Endothelial cell of umbilical vein (primary cell): ENCODE measurements at regions not wholly inside any gene's neighbourhood (a gene's known extent, or its start where the extent isn't known, plus 50 kb on each side); places are given as distances from the start of the nearest gene placed in this dataset.

Experiments
- BruUV-seq: library from RNA; stranded (reverse); fragments of 400-500 nt; replicated peaks from 2 replicates; lab custom pipeline; 2021; lab: Mats Ljungman, UMichigan
- CTCF ChIA-PET: fragments of 300-600, 350-600 bp; sonication (Branson Sonifier 250); formaldehyde crosslinking; loops from one replicate; lab custom pipeline; 2021; ENCODE audit warnings: antibody characterized with exemption, inconsistent platforms; lab: Charles Lee
- POLR2A ChIA-PET: fragments of 300-600, 350-600 bp; sonication (Branson Sonifier 250); formaldehyde crosslinking; loops from one replicate; lab custom pipeline; 2021; ENCODE audit warnings: antibody characterized with exemption, inconsistent platforms; lab: Charles Lee
- DNase-seq: peaks from one replicate; pipeline ENCODE4 v3.0.0-alpha.2; 2011; ENCODE audit warnings: low read depth, low spot score
- FAIRE-seq: peaks from 2 replicates; lab custom pipeline; 2011; peaks lifted over from hg19 to GRCh38; lab: Jason Lieb, UNC
- H2AFZ ChIP-seq: 2 replicates; pipeline ENCODE4 v1.6.0; 2012; ENCODE audit warnings: low read depth, low read length, control low read depth, inconsistent platforms
- H3K27ac ChIP-seq: 2 replicates; pipeline ENCODE4 v1.5.1; 2011; ENCODE audit warnings: low read depth, mild to moderate bottlenecking, control low read depth, low read length, moderate library complexity; ENCODE audit not compliant: insufficient read depth
- H3K27me3 ChIP-seq, 2 experiments: 2 replicates each; pipeline versions ENCODE4 v1.6.0 to v1.6.1; 2011; ENCODE audit warnings: low read length in 2 of 2, mixed read lengths in 1 of 2; ENCODE audit not compliant: control insufficient read depth in 2 of 2, insufficient read depth in 2 of 2
- H3K36me3 ChIP-seq, 2 experiments: 2 replicates in 1 of 2; 3 replicates in 1 of 2; pipeline ENCODE4 v1.5.1; 2011; ENCODE audit warnings: low read length in 2 of 2, mild to moderate bottlenecking in 1 of 2, moderate library complexity in 1 of 2; ENCODE audit not compliant: control insufficient read depth in 2 of 2, insufficient read depth in 2 of 2; ENCODE audit errors: extremely low read depth in 1 of 2
- H3K4me1 ChIP-seq: 3 replicates; pipeline ENCODE4 v1.5.1; 2011; ENCODE audit warnings: mild to moderate bottlenecking, low read length; ENCODE audit not compliant: control insufficient read depth, insufficient read depth; ENCODE audit errors: extremely low read depth
- H3K4me2 ChIP-seq: 2 replicates; pipeline ENCODE4 v1.6.1; 2011; ENCODE audit warnings: low read length, control low read depth, mixed read lengths; ENCODE audit not compliant: insufficient read depth
- H3K4me3 ChIP-seq, 3 experiments: fragments of 200-600 bp in 1 of 3; sonication (generic), shearing (Covaris generic) in 1 of 3; replicated peaks in 1 of 3; 2 replicates each; pipeline ENCODE4 v1.5.1; 2011 to 2016; ENCODE audit warnings: control low read depth in 3 of 3, low read length in 3 of 3, mild to moderate bottlenecking in 2 of 3, inconsistent platforms in 1 of 3, low read depth in 1 of 3, moderate library complexity in 1 of 3; ENCODE audit not compliant: insufficient read depth in 1 of 3
- H3K79me2 ChIP-seq: 2 replicates; pipeline ENCODE4 v1.6.0; 2012; ENCODE audit warnings: low read length, inconsistent platforms; ENCODE audit not compliant: control insufficient read depth, insufficient read depth
- H3K9ac ChIP-seq: replicated peaks from 2 replicates; pipeline ENCODE3; 2011; ENCODE audit warnings: low read length, control low read depth; ENCODE audit not compliant: insufficient read depth; ENCODE audit errors: extremely low read depth
- H3K9me1 ChIP-seq: replicated peaks from 3 replicates; pipeline ENCODE4 v1.6.0; 2011; ENCODE audit warnings: mild to moderate bottlenecking, low read length; ENCODE audit not compliant: control insufficient read depth, insufficient read depth; ENCODE audit errors: extremely low read depth
- H3K9me3 ChIP-seq: replicated peaks from 2 replicates; pipeline ENCODE4 v1.5.1; 2012; ENCODE audit warnings: low read length, inconsistent platforms; ENCODE audit not compliant: control insufficient read depth, insufficient read depth
- H4K20me1 ChIP-seq: replicated peaks from 2 replicates; pipeline ENCODE3; 2011; ENCODE audit warnings: mild to moderate bottlenecking, low read length; ENCODE audit not compliant: control insufficient read depth, insufficient read depth; ENCODE audit errors: extremely low read depth
- CTCF ChIP-seq, 2 donors: IDR thresholded peaks; 1 replicate in 1 of 2; 2 replicates in 1 of 2; pipeline ENCODE4 v1.5.1; 2011; ENCODE audit warnings: low read length in 2 of 2, mild to moderate bottlenecking in 2 of 2, moderate library complexity in 2 of 2, control low read depth in 1 of 2, inconsistent platforms in 1 of 2, low read depth in 1 of 2; ENCODE audit not compliant: insufficient read depth in 1 of 2; ENCODE audit errors: extremely low read depth in 1 of 2
- EZH2 ChIP-seq: IDR thresholded peaks from 2 replicates; pipeline ENCODE4 v1.6.1; 2012; ENCODE audit warnings: borderline replicate concordance, low read depth, mild to moderate bottlenecking, moderate library complexity, low read length, inconsistent platforms; ENCODE audit not compliant: severe bottlenecking
- FOS ChIP-seq: IDR thresholded peaks from 2 replicates; pipeline ENCODE4 v1.6.1; 2011; ENCODE audit warnings: mild to moderate bottlenecking, low read length, moderate library complexity, borderline replicate concordance; ENCODE audit not compliant: insufficient read depth
- GATA2 ChIP-seq: IDR thresholded peaks from 2 replicates; pipeline ENCODE4 v1.7.0; 2011; ENCODE audit warnings: low read depth, mild to moderate bottlenecking, moderate library complexity, mixed read lengths, low read length; ENCODE audit not compliant: insufficient read length, insufficient read depth
- JUN ChIP-seq: IDR thresholded peaks from 2 replicates; pipeline ENCODE4 v1.6.1; 2011; ENCODE audit warnings: borderline replicate concordance, low read depth; ENCODE audit not compliant: insufficient read length, insufficient read depth
- MAX ChIP-seq: IDR thresholded peaks from 2 replicates; pipeline ENCODE4 v1.6.1; 2011; ENCODE audit not compliant: insufficient read depth, insufficient read length
- MYC ChIP-seq: IDR thresholded peaks from one replicate; pipeline ENCODE4 v1.6.1; 2011; ENCODE audit warnings: mild to moderate bottlenecking, low read depth, low read length
- POLR2A ChIP-seq: IDR thresholded peaks from 2 replicates; pipeline ENCODE4 v1.6.1; 2012; ENCODE audit warnings: low read depth, mild to moderate bottlenecking, control low read depth, low read length
- POLR2AphosphoS5 ChIP-seq: IDR thresholded peaks from 2 replicates; pipeline ENCODE4 v1.6.1; 2012; ENCODE audit warnings: low read depth, mild to moderate bottlenecking, control low read depth, low read length, moderate library complexity; ENCODE audit not compliant: insufficient read depth
- dilution Hi-C: fragments of 300-500 bp; cut with MboI; formaldehyde crosslinking; loops from one replicate; pipeline ENCODE4 v1.15.0; 2019; ENCODE audit warnings: low sequenced_read_pairs; ENCODE audit not compliant: extremely low pct_ligation_motif_present
- intact Hi-C: fragments of 100-400 bp; cut with micrococcal nuclease; formaldehyde crosslinking; loops from one replicate; pipeline ENCODE4 v1.10.0; 2022

GRCh38 chr6:15921243-15921642, 207.6 kb upstream of the MYLIP start:
- no peak overlapping the region for H3K4me3 ChIP-seq
- no peaks in the 10 kb centered on the region for H3K36me3 ChIP-seq
- dilution Hi-C loops: no loop called here
- no peak for FAIRE-seq
- DNase-seq: no peak
- BruUV-seq: no TSS peak
- no peaks in the 10 kb centered on the region for H4K20me1 ChIP-seq
- H3K9me1 ChIP-seq: no peaks in the 10 kb centered on the region
- peaks cover 23% of the 10 kb centered on the region for H3K4me1 ChIP-seq
- no peak overlapping the region for H2AFZ ChIP-seq
- H3K9ac ChIP-seq: no peak overlapping the region
- no peak overlapping the region for H3K4me2 ChIP-seq
- ChIA-PET POLR2A (no interaction called here), CTCF (interaction anchor here (1.6 kb wide), 1 partner anchor 230 kb away, joined by 10 read pairs; no protein-coding TSS in a partner anchor)
- H3K79me2 ChIP-seq: no peaks in the 10 kb centered on the region
- no peak for TF ChIP-seq POLR2AphosphoS5
- no peak for TF ChIP-seq MYC
- TF ChIP-seq JUN: no peak
- no peak for TF ChIP-seq FOS
- TF ChIP-seq POLR2A: no peak
- TF ChIP-seq GATA2: no peak
- TF ChIP-seq MAX: no peak
- no peak for TF ChIP-seq CTCF (IDR thresholded peaks at IDR 0.05; ENCODE audit: extremely low read depth in 1 of 2, insufficient read depth in 1 of 2, low read depth in 1 of 2, low read length in 2 of 2)
- TF ChIP-seq EZH2: no peak
- H3K27ac ChIP-seq: no peak overlapping the region
- H3K9me3 ChIP-seq: no peaks in the 10 kb centered on the region
- H3K27me3 ChIP-seq: no peaks in the 10 kb centered on the region
- intact Hi-C loops: no loop called here
